Keratinocyte (primary cell): ENCODE measurements at regions not wholly inside any gene's neighbourhood (a gene's known extent, or its start where the extent isn't known, plus 50 kb on each side); places are given as distances from the start of the nearest gene placed in this dataset.

Source experiments
- DNase-seq: peaks from one replicate; pipeline ENCODE4 v3.0.0-alpha.2; 2011; ENCODE audit warnings: low read depth, missing footprints, low spot score
- FAIRE-seq: peaks from 2 replicates; lab custom pipeline; 2011; peaks lifted over from hg19 to GRCh38; lab: Jason Lieb, UNC
- H2AFZ ChIP-seq: 2 replicates; pipeline ENCODE4 v1.6.0; 2012; ENCODE audit warnings: low read length, control low read depth, inconsistent platforms; ENCODE audit not compliant: control insufficient read depth
- H3K27ac ChIP-seq: 2 replicates; pipeline ENCODE4 v1.5.1; 2011; ENCODE audit warnings: low read length; ENCODE audit not compliant: control insufficient read depth, insufficient read depth
- H3K27me3 ChIP-seq: 3 replicates; pipeline ENCODE4 v1.6.0; 2011; ENCODE audit warnings: low read length; ENCODE audit not compliant: control insufficient read depth, insufficient read depth; ENCODE audit errors: extremely low read depth
- H3K36me3 ChIP-seq, 2 experiments: 2 replicates in 1 of 2; 3 replicates in 1 of 2; pipeline ENCODE4 v1.5.1; 2011; ENCODE audit warnings: low read length in 2 of 2, mild to moderate bottlenecking in 1 of 2; ENCODE audit not compliant: control insufficient read depth in 2 of 2, insufficient read depth in 2 of 2; ENCODE audit errors: extremely low read depth in 1 of 2
- H3K4me1 ChIP-seq: 3 replicates; pipeline ENCODE4 v1.5.1; 2011; ENCODE audit warnings: low read length; ENCODE audit not compliant: control insufficient read depth, insufficient read depth; ENCODE audit errors: extremely low read depth
- H3K4me2 ChIP-seq: 3 replicates; pipeline ENCODE4 v1.6.0; 2011; ENCODE audit warnings: low read depth, low read length; ENCODE audit not compliant: control insufficient read depth, insufficient read depth; ENCODE audit errors: extremely low read depth
- H3K4me3 ChIP-seq, 3 experiments: fragments of 200-600 bp in 1 of 3; sonication (generic) in 1 of 3; 2 replicates in 2 of 3; 3 replicates in 1 of 3; pipeline ENCODE4 v1.5.1; 2011 to 2016; ENCODE audit warnings: low read length in 3 of 3, mild to moderate bottlenecking in 3 of 3, control low read depth in 2 of 3, inconsistent platforms in 1 of 3, low read depth in 1 of 3, mixed read lengths in 1 of 3, mixed run types in 1 of 3, moderate library complexity in 1 of 3; ENCODE audit not compliant: control insufficient read depth in 2 of 3, insufficient read depth in 2 of 3; ENCODE audit errors: extremely low read depth in 1 of 3
- H3K79me2 ChIP-seq: 2 replicates; pipeline ENCODE4 v1.6.0; 2012; ENCODE audit warnings: low read length; ENCODE audit not compliant: control insufficient read depth, insufficient read depth
- H3K9ac ChIP-seq: 3 replicates; pipeline ENCODE4 v1.6.0; 2011; ENCODE audit warnings: low read length; ENCODE audit not compliant: control insufficient read depth, insufficient read depth; ENCODE audit errors: extremely low read depth
- H3K9me1 ChIP-seq: 3 replicates; pipeline ENCODE4 v1.6.0; 2011; ENCODE audit warnings: low read length; ENCODE audit not compliant: control insufficient read depth, insufficient read depth; ENCODE audit errors: extremely low read depth
- H3K9me3 ChIP-seq: 2 replicates; pipeline ENCODE4 v1.5.1; 2012; ENCODE audit warnings: low read depth, low read length; ENCODE audit not compliant: control insufficient read depth
- H4K20me1 ChIP-seq: 3 replicates; pipeline ENCODE4 v1.6.0; 2011; ENCODE audit warnings: low read length; ENCODE audit not compliant: control insufficient read depth, insufficient read depth; ENCODE audit errors: extremely low read depth
- CTCF ChIP-seq, 3 experiments: IDR thresholded peaks in 1 of 3; conservative IDR thresholded peaks in 1 of 3; optimal IDR thresholded peaks in 1 of 3; 2 replicates in 2 of 3; 3 replicates in 1 of 3; pipeline versions ENCODE3 to v1.5.1; 2011; ENCODE audit warnings: low read length in 3 of 3, mild to moderate bottlenecking in 3 of 3, moderate library complexity in 2 of 3, control low read depth in 1 of 3, inconsistent platforms in 1 of 3; ENCODE audit not compliant: insufficient read depth in 2 of 3; ENCODE audit errors: extremely low read depth in 1 of 3
- EZH2 ChIP-seq: IDR thresholded peaks from one replicate; pipeline ENCODE4 v1.6.1; 2012; ENCODE audit warnings: inconsistent platforms, mild to moderate bottlenecking, low read length, moderate library complexity
- dilution Hi-C: fragments of 300-500 bp; cut with MboI; formaldehyde crosslinking; loops from one replicate; pipeline ENCODE4 v1.7.0; 2020; ENCODE audit warnings: low sequenced_read_pairs; ENCODE audit not compliant: extremely low pct_ligation_motif_present

- H3K79me2 ChIP-seq, result peaks cover 45% of the 10 kb centered on the region
- peaks cover 4% of the 10 kb centered on the region for H3K9me1 ChIP-seq
- H3K9me3 ChIP-seq, result no peaks in the 10 kb centered on the region
- dilution Hi-C loops, result no loop called here
- no peak overlapping the region for H3K9ac ChIP-seq
- TF ChIP-seq EZH2, result no peak
- TF ChIP-seq CTCF (optimal IDR thresholded peaks at IDR 0.05 in 1 of 3, IDR thresholded peaks at IDR 0.05 in 1 of 3, conservative IDR thresholded peaks at IDR 0.05 in 1 of 3; ENCODE audit: extremely low read depth in 1 of 3, insufficient read depth in 2 of 3, low read length in 3 of 3), result no peak
- FAIRE-seq (no peak), DNase-seq (no peak)
- no peak overlapping the region for H3K4me2 ChIP-seq
- H3K4me3 ChIP-seq, result no peak overlapping the region
- no peak overlapping the region for H3K27ac ChIP-seq
- no peaks in the 10 kb centered on the region for H3K27me3 ChIP-seq
- peaks cover 17% of the 10 kb centered on the region for H3K4me1 ChIP-seq
- H3K36me3 ChIP-seq, result peaks cover 0 to 5% of the 10 kb centered on the region in 2 experiments
- no peak overlapping the region for H2AFZ ChIP-seq
- H4K20me1 ChIP-seq, result peaks cover 13% of the 10 kb centered on the region
These were observed 71.4 kb upstream of the NHSL1 start for GRCh38 chr6:138570725-138571029.

GRCh38 chr6:138571181-138571580, 71.9 kb upstream of the NHSL1 start:
- no peak overlapping the region for H3K4me3 ChIP-seq
- no peak overlapping the region for H3K27ac ChIP-seq
- H3K79me2 ChIP-seq, result peaks cover 46% of the 10 kb centered on the region
- H3K4me2 ChIP-seq, result no peak overlapping the region
- TF ChIP-seq EZH2 (no peak), CTCF (optimal IDR thresholded peaks at IDR 0.05 in 1 of 3, IDR thresholded peaks at IDR 0.05 in 1 of 3, conservative IDR thresholded peaks at IDR 0.05 in 1 of 3; ENCODE audit: extremely low read depth in 1 of 3, insufficient read depth in 2 of 3, low read length in 3 of 3) (no peak)
- H3K4me1 ChIP-seq, result peaks cover 17% of the 10 kb centered on the region
- H3K9ac ChIP-seq, result no peak overlapping the region
- dilution Hi-C loops, result no loop called here
- H3K9me3 ChIP-seq, result no peaks in the 10 kb centered on the region
- peaks cover 0 to 5% of the 10 kb centered on the region in 2 experiments for H3K36me3 ChIP-seq
- no peaks in the 10 kb centered on the region for H3K27me3 ChIP-seq
- peaks cover 13% of the 10 kb centered on the region for H4K20me1 ChIP-seq
- no peak overlapping the region for H2AFZ ChIP-seq
- H3K9me1 ChIP-seq, result peaks cover 4% of the 10 kb centered on the region
- FAIRE-seq (no peak), DNase-seq (no peak)
